Lower lobe of right lung (tissue), 2 donors: ENCODE measurements at regions not wholly inside any gene's neighbourhood (a gene's known extent, or its start where the extent isn't known, plus 50 kb on each side); places are given as distances from the start of the nearest gene placed in this dataset.

Experiments
- ATAC-seq, 2 donors: fragments of 200-7000 bp; cut with Tn5 transposase; one replicate each; pipeline ENCODE4 v1.9.1; 2020 to 2022; ENCODE audit warnings: mild to moderate bottlenecking in 2 of 2, moderate library complexity in 2 of 2
- DNase-seq: peaks from one replicate; pipeline ENCODE4 v3.0.0-alpha.2; 2020
- H3K27ac ChIP-seq: fragments of 200-600 bp; one replicate; pipeline ENCODE4 v1.8.0; 2022
- H3K27me3 ChIP-seq: fragments of 200-600 bp; one replicate; pipeline ENCODE4 v1.8.0; 2022; ENCODE audit warnings: low read depth
- H3K36me3 ChIP-seq: fragments of 200-600 bp; one replicate; pipeline ENCODE4 v1.8.0; 2022; ENCODE audit warnings: mild to moderate bottlenecking
- H3K4me1 ChIP-seq: fragments of 200-600 bp; one replicate; pipeline ENCODE4 v1.8.0; 2022
- H3K4me3 ChIP-seq: fragments of 200-600 bp; one replicate; pipeline ENCODE4 v1.8.0; 2022; ENCODE audit warnings: mild to moderate bottlenecking
- H3K9me3 ChIP-seq: fragments of 200-600 bp; one replicate; pipeline ENCODE4 v1.8.0; 2022
- CTCF ChIP-seq: fragments of 200-600 bp; IDR thresholded peaks from one replicate; pipeline ENCODE4 v1.8.0; 2022; ENCODE audit warnings: antibody characterized with exemption, mild to moderate bottlenecking
- intact Hi-C: fragments of 100-400 bp; cut with DNase I; formaldehyde crosslinking; loops from one replicate; pipeline ENCODE4 v1.11.0; 2022
- donor health status: DM: no; HTN: yes; CAD: no; lungs with severe emphysema.

GRCh38 chr6:8192067-8192466 is 89.7 kb upstream of the EEF1E1 start:
- ATAC-seq (no peak), DNase-seq (no peak)
- H3K4me1 ChIP-seq: no peaks in the 10 kb centered on the region
- H3K27ac ChIP-seq: no peak overlapping the region
- H3K36me3 ChIP-seq: no peaks in the 10 kb centered on the region
- no peaks in the 10 kb centered on the region for H3K9me3 ChIP-seq
- no peak for TF ChIP-seq CTCF
- no peaks in the 10 kb centered on the region for H3K27me3 ChIP-seq
- intact Hi-C loops: no loop called here
- no peak overlapping the region for H3K4me3 ChIP-seq

GRCh38 chr6:8191629-8192028 is 89.3 kb upstream of the EEF1E1 start:
- ATAC-seq: no peak
- Histone ChIP-seq H3K4me3 (no peak overlapping the region), H3K27ac (no peak overlapping the region), H3K9me3 (no peaks in the 10 kb centered on the region), H3K27me3 (no peaks in the 10 kb centered on the region), H3K36me3 (no peaks in the 10 kb centered on the region), H3K4me1 (no peaks in the 10 kb centered on the region)
- intact Hi-C loops: no loop called here
- DNase-seq: no peak
- TF ChIP-seq CTCF: no peak

- no peaks in the 10 kb centered on the region for H3K36me3 ChIP-seq
- H3K27ac ChIP-seq: no peak overlapping the region
- ATAC-seq (no peak), DNase-seq (no peak)
- no peaks in the 10 kb centered on the region for H3K27me3 ChIP-seq
- TF ChIP-seq CTCF: no peak
- intact Hi-C loops: no loop called here
- no peaks in the 10 kb centered on the region for H3K9me3 ChIP-seq
- H3K4me3 ChIP-seq: no peak overlapping the region
- no peaks in the 10 kb centered on the region for H3K4me1 ChIP-seq
Measured at GRCh38 chr6:8187209-8187608, 84.9 kb upstream of the EEF1E1 start.

- Histone ChIP-seq H3K4me3 (no peak overlapping the region), H3K27ac (no peak overlapping the region), H3K4me1 (no peaks in the 10 kb centered on the region), H3K9me3 (no peaks in the 10 kb centered on the region), H3K36me3 (no peaks in the 10 kb centered on the region), H3K27me3 (no peaks in the 10 kb centered on the region)
- intact Hi-C loops: no loop called here
- peak; percentile 15 to 42 for ATAC-seq
- no peak for TF ChIP-seq CTCF
- DNase-seq: no peak
Measured at GRCh38 chr6:8182902-8183665, 80.7 kb upstream of the EEF1E1 start.

- intact Hi-C loops: no loop called here
- Histone ChIP-seq H3K9me3 (no peaks in the 10 kb centered on the region), H3K27ac (no peak overlapping the region), H3K4me1 (no peaks in the 10 kb centered on the region), H3K36me3 (no peaks in the 10 kb centered on the region), H3K4me3 (no peak overlapping the region), H3K27me3 (no peaks in the 10 kb centered on the region)
- no peak for TF ChIP-seq CTCF
- ATAC-seq (peak in 1 of 2 donors; percentile 16), DNase-seq (no peak)
Measured at GRCh38 chr6:8181951-8182845, 79.8 kb upstream of the EEF1E1 start.
